HCT116 (cell line): ENCODE measurements at regions not wholly inside any gene's neighbourhood (a gene's known extent, or its start where the extent isn't known, plus 50 kb on each side); places are given as distances from the start of the nearest gene placed in this dataset.

Source experiments
- ATAC-seq: fragments of 200-7000 bp; cut with Tn5 transposase; 2 replicates; pipeline ENCODE4 v1.9.1; 2020; ENCODE audit warnings: mild to moderate bottlenecking, moderate library complexity
- BruUV-seq: library from RNA; stranded (reverse); fragments of 400-500 nt; replicated peaks from 2 replicates; lab custom pipeline; 2021; lab: Mats Ljungman, UMichigan
- CTCF ChIA-PET: fragments of 300-600 bp; sonication (Branson Sonifier 250); formaldehyde crosslinking; loops from one replicate; lab custom pipeline; 2021; ENCODE audit warnings: antibody characterized with exemption; lab: Charles Lee
- POLR2A ChIA-PET: fragments of 300-600, 350-600 bp; sonication (Branson Sonifier 250); formaldehyde crosslinking; loops from one replicate; lab custom pipeline; 2021; ENCODE audit warnings: antibody characterized with exemption; lab: Charles Lee
- RAD21 ChIA-PET, 2 experiments: fragments of 300-600 bp; sonication (Branson Sonifier 250); formaldehyde crosslinking; loops; one replicate each; lab custom pipeline; 2023; ENCODE audit warnings: low total read pairs in 2 of 2; ENCODE audit not compliant: uncharacterized antibody in 2 of 2, unreplicated experiment in 2 of 2, low non-redundant PET in 1 of 2; lab: Charles Lee
- DNase-seq: peaks from one replicate; pipeline ENCODE4 v3.0.0-alpha.2; 2010; ENCODE audit warnings: low read depth, low spot score
- H2AFZ ChIP-seq: fragments of 200-600 bp; shearing (Covaris generic), sonication (generic); 2 replicates; pipeline ENCODE4 v1.6.1; 2017; ENCODE audit warnings: low read depth, mixed run types, mixed read lengths, antibody characterized with exemption, low read length; ENCODE audit not compliant: poor library complexity, severe bottlenecking
- H3K27ac ChIP-seq: 2 replicates; pipeline ENCODE4 v1.5.1; 2012; ENCODE audit warnings: low read depth, low read length
- H3K27me3 ChIP-seq: fragments of 200-600 bp; sonication (generic); 2 replicates; pipeline ENCODE4 v1.6.1; 2016; ENCODE audit warnings: mixed run types, low read length, mixed read lengths; ENCODE audit not compliant: insufficient read depth
- H3K36me3 ChIP-seq, 2 experiments: fragments of 200-500 bp in 1 of 2; fragments of 200-600 bp in 1 of 2; sonication (Bioruptor generic) in 1 of 2; sonication (generic) in 1 of 2; 2 replicates each; pipeline versions ENCODE4 v1.5.1 to v1.6.1; 2014 to 2016; ENCODE audit warnings: low read length in 2 of 2, inconsistent platforms in 1 of 2, mixed read lengths in 1 of 2, mixed run types in 1 of 2; ENCODE audit not compliant: insufficient read depth in 2 of 2, control insufficient read depth in 1 of 2
- H3K4me1 ChIP-seq, 2 experiments: fragments of 200-600 bp in 1 of 2; sonication (generic) in 1 of 2; 2 replicates each; pipeline versions ENCODE4 v1.5.1 to v1.6.1; 2012 to 2017; ENCODE audit warnings: low read length in 2 of 2, inconsistent platforms in 1 of 2, mild to moderate bottlenecking in 1 of 2, mixed read lengths in 1 of 2, mixed run types in 1 of 2, moderate library complexity in 1 of 2; ENCODE audit not compliant: insufficient read depth in 2 of 2, control insufficient read depth in 1 of 2
- H3K4me2 ChIP-seq: fragments of 200-600 bp; sonication (generic); 2 replicates; pipeline ENCODE4 v1.6.1; 2017; ENCODE audit warnings: mixed run types, low read length, mixed read lengths
- H3K4me3 ChIP-seq, 2 experiments: fragments of 200-600 bp in 1 of 2; sonication (generic) in 1 of 2; replicated peaks in 1 of 2; 2 replicates each; pipeline ENCODE4 v1.5.1; 2011 to 2016; ENCODE audit warnings: low read length in 2 of 2, control low read depth in 1 of 2, low read depth in 1 of 2, mild to moderate bottlenecking in 1 of 2, mixed read lengths in 1 of 2, mixed run types in 1 of 2
- H3K79me2 ChIP-seq: fragments of 200-600 bp; sonication (generic); 2 replicates; pipeline ENCODE4 v1.6.1; 2017; ENCODE audit warnings: mild to moderate bottlenecking, mixed run types, low read length, moderate library complexity, mixed read lengths; ENCODE audit not compliant: insufficient read depth
- H3K9ac ChIP-seq: fragments of 200-600 bp; sonication (generic); 2 replicates; pipeline ENCODE4 v1.6.1; 2016; ENCODE audit warnings: low read length, mixed read lengths
- H3K9me2 ChIP-seq: fragments of 200-600 bp; sonication (generic), shearing (Covaris generic); 2 replicates; pipeline ENCODE4 v1.6.1; 2017; ENCODE audit warnings: mixed run types, mild to moderate bottlenecking, moderate library complexity; ENCODE audit not compliant: insufficient read depth
- H3K9me3 ChIP-seq, 2 experiments: fragments of 200-500 bp in 1 of 2; fragments of 200-600 bp in 1 of 2; sonication (Bioruptor generic) in 1 of 2; sonication (generic) in 1 of 2; 2 replicates each; pipeline ENCODE4 v1.6.1; 2014 to 2017; ENCODE audit warnings: low read length in 2 of 2, mixed read lengths in 2 of 2, inconsistent platforms in 1 of 2, low read depth in 1 of 2, mild to moderate bottlenecking in 1 of 2, mixed run types in 1 of 2, moderate library complexity in 1 of 2; ENCODE audit not compliant: control insufficient read depth in 1 of 2, insufficient read depth in 1 of 2
- H4K20me1 ChIP-seq: fragments of 200-600 bp; sonication (generic), shearing (Covaris generic); 2 replicates; pipeline ENCODE4 v1.6.1; 2017; ENCODE audit warnings: mixed run types, mild to moderate bottlenecking, moderate library complexity; ENCODE audit not compliant: insufficient read depth
- CBX3 ChIP-seq: IDR thresholded peaks from 2 replicates; pipeline ENCODE4 v1.6.1; 2012; ENCODE audit warnings: low read depth
- EGR1 ChIP-seq: IDR thresholded peaks from 2 replicates; pipeline ENCODE4 v1.6.1; 2012; ENCODE audit warnings: low read depth
- ELF1 ChIP-seq: IDR thresholded peaks from 2 replicates; pipeline ENCODE4 v1.6.1; 2012; ENCODE audit warnings: low read depth, borderline replicate concordance
- EZH2 ChIP-seq: fragments of 200-600 bp; sonication (generic); IDR thresholded peaks from 2 replicates; pipeline ENCODE4 v1.6.1; 2017; ENCODE audit warnings: antibody characterized with exemption, mixed run types
- EZH2phosphoT487 ChIP-seq: fragments of 200-600 bp; IDR thresholded peaks from 2 replicates; pipeline ENCODE4 v1.6.1; 2018; ENCODE audit warnings: antibody characterized with exemption, borderline replicate concordance
- JUND ChIP-seq: IDR thresholded peaks from 2 replicates; pipeline ENCODE4 v1.6.1; 2012
- POLR2A ChIP-seq: IDR thresholded peaks from 2 replicates; pipeline ENCODE4 v1.7.0; 2011; ENCODE audit warnings: borderline replicate concordance; ENCODE audit not compliant: insufficient read depth, insufficient read length; ENCODE audit errors: extremely low read depth
- POLR2AphosphoS5 ChIP-seq: IDR thresholded peaks from 2 replicates; pipeline ENCODE4 v1.6.1; 2011; ENCODE audit warnings: mild to moderate bottlenecking, low read depth, low read length, moderate library complexity
- RAD21 ChIP-seq: IDR thresholded peaks from 2 replicates; pipeline ENCODE4 v1.6.1; 2012; ENCODE audit warnings: low read depth, mild to moderate bottlenecking
- SIN3A ChIP-seq: IDR thresholded peaks from 2 replicates; pipeline ENCODE4 v1.6.1; 2012; ENCODE audit warnings: low read depth
- SP1 ChIP-seq: IDR thresholded peaks from 2 replicates; pipeline ENCODE4 v1.6.1; 2012; ENCODE audit warnings: low read depth
- SRF ChIP-seq: IDR thresholded peaks from 2 replicates; pipeline ENCODE4 v1.6.1; 2012; ENCODE audit warnings: low read depth
- TCF7L2 ChIP-seq: IDR thresholded peaks from 2 replicates; pipeline ENCODE4 v1.7.0; 2011; ENCODE audit warnings: borderline replicate concordance, inconsistent platforms; ENCODE audit not compliant: insufficient read depth, insufficient read length; ENCODE audit errors: extremely low read depth
- YY1 ChIP-seq: IDR thresholded peaks from 2 replicates; pipeline ENCODE4 v1.6.1; 2011; ENCODE audit warnings: low read length, low read depth, moderate library complexity, mild to moderate bottlenecking; ENCODE audit not compliant: insufficient replicate concordance; ENCODE audit errors: extremely low read depth
- ZNF274 ChIP-seq: fragments of 200-500 bp; sonication (Bioruptor generic); IDR thresholded peaks from 2 replicates; pipeline ENCODE4 v1.6.1; 2014; ENCODE audit warnings: mild to moderate bottlenecking, low read depth, low read length, inconsistent platforms
- intact Hi-C: fragments of 100-400 bp; cut with micrococcal nuclease; formaldehyde crosslinking; loops from 2 replicates; pipeline ENCODE4 v1.10.0; 2022
- TF ChIP-seq, protein P1 (sequence below), 3 experiments: fragments of 200-600 bp in 1 of 3; sonication (generic) in 1 of 3; IDR thresholded peaks in 2 of 3; conservative IDR thresholded peaks in 1 of 3; 2 replicates each; pipeline ENCODE4 v1.5.1; 2012 to 2017; ENCODE audit warnings: low read depth in 2 of 3, low read length in 2 of 3, antibody characterized with exemption in 1 of 3, borderline replicate concordance in 1 of 3, control low read depth in 1 of 3, mild to moderate bottlenecking in 1 of 3, mixed read lengths in 1 of 3, mixed run types in 1 of 3, moderate library complexity in 1 of 3; ENCODE audit not compliant: insufficient read depth in 1 of 3
- TF ChIP-seq, protein P2 (sequence below): IDR thresholded peaks from 2 replicates; pipeline ENCODE4 v1.6.1; 2012
- TF ChIP-seq, protein P3 (sequence below): IDR thresholded peaks from 2 replicates; pipeline ENCODE4 v1.6.1; 2012
- TF ChIP-seq, protein P4 (sequence below): IDR thresholded peaks from 2 replicates; pipeline ENCODE4 v1.6.1; 2011; ENCODE audit warnings: mild to moderate bottlenecking, low read length, moderate library complexity; ENCODE audit not compliant: insufficient replicate concordance; ENCODE audit errors: extremely low read depth
- TF ChIP-seq, protein P5 (sequence below): IDR thresholded peaks from 2 replicates; pipeline ENCODE4 v1.6.1; 2012; ENCODE audit warnings: low read depth

DNA sequence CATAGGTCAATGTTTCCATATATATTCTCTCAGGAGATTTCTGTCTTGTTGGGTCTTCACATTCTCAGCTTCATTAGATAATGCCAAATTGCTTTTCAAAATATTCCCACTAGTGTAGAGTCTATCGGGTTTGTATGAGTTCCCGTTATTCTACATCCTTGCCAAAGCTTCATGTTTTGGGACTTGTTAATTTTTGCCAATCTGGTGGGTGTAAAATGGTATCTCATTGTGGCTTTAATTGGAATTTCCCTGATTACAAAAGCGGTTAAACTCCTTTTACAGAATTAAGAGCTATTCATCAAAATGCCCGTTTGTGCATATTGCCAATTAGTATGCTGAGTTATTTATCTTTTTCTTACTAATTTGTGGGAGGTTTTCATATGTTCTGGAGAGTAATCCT is 708.4 kb upstream of the ADAMTS5 start:
- H4K20me1 ChIP-seq, result no peaks in the 10 kb centered on the region
- no peak for ATAC-seq
- ChIA-PET CTCF (no interaction called here), POLR2A (no interaction called here)
- H3K4me3 ChIP-seq, result no peak overlapping the region
- H3K4me2 ChIP-seq, result no peak overlapping the region
- no peak overlapping the region for H3K27ac ChIP-seq
- H3K9me3 ChIP-seq, result peaks cover 8 to 14% of the 10 kb centered on the region in 2 experiments; a peak in 2 of 4 replicates
- H3K9me2 ChIP-seq, result no peaks in the 10 kb centered on the region
- H3K4me1 ChIP-seq, result no peaks in the 10 kb centered on the region
- H3K79me2 ChIP-seq, result no peaks in the 10 kb centered on the region
- H2AFZ ChIP-seq, result no peak overlapping the region
- no peak for TF ChIP-seq RAD21
- TF ChIP-seq EZH2, result no peak
- TF ChIP-seq JUND, result no peak
- TF ChIP-seq POLR2AphosphoS5, result no peak
- TF ChIP-seq EZH2phosphoT487, result no peak
- TF ChIP-seq, protein P1, sequence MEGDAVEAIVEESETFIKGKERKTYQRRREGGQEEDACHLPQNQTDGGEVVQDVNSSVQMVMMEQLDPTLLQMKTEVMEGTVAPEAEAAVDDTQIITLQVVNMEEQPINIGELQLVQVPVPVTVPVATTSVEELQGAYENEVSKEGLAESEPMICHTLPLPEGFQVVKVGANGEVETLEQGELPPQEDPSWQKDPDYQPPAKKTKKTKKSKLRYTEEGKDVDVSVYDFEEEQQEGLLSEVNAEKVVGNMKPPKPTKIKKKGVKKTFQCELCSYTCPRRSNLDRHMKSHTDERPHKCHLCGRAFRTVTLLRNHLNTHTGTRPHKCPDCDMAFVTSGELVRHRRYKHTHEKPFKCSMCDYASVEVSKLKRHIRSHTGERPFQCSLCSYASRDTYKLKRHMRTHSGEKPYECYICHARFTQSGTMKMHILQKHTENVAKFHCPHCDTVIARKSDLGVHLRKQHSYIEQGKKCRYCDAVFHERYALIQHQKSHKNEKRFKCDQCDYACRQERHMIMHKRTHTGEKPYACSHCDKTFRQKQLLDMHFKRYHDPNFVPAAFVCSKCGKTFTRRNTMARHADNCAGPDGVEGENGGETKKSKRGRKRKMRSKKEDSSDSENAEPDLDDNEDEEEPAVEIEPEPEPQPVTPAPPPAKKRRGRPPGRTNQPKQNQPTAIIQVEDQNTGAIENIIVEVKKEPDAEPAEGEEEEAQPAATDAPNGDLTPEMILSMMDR (IDR thresholded peaks at IDR 0.05 in 2 of 3, conservative IDR thresholded peaks at IDR 0.05 in 1 of 3; ENCODE audit: borderline replicate concordance in 1 of 3, insufficient read depth in 1 of 3, low read depth in 2 of 3, low read length in 2 of 3), result no peak
- TF ChIP-seq, protein P2, sequence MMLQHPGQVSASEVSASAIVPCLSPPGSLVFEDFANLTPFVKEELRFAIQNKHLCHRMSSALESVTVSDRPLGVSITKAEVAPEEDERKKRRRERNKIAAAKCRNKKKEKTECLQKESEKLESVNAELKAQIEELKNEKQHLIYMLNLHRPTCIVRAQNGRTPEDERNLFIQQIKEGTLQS, result no peak
- no peak for TF ChIP-seq SRF
- TF ChIP-seq, protein P3, sequence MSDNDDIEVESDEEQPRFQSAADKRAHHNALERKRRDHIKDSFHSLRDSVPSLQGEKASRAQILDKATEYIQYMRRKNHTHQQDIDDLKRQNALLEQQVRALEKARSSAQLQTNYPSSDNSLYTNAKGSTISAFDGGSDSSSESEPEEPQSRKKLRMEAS, result no peak
- TF ChIP-seq CBX3, result no peak
- no peak for TF ChIP-seq POLR2A
- TF ChIP-seq TCF7L2, result no peak
- no peak for TF ChIP-seq SIN3A
- TF ChIP-seq, protein P4, sequence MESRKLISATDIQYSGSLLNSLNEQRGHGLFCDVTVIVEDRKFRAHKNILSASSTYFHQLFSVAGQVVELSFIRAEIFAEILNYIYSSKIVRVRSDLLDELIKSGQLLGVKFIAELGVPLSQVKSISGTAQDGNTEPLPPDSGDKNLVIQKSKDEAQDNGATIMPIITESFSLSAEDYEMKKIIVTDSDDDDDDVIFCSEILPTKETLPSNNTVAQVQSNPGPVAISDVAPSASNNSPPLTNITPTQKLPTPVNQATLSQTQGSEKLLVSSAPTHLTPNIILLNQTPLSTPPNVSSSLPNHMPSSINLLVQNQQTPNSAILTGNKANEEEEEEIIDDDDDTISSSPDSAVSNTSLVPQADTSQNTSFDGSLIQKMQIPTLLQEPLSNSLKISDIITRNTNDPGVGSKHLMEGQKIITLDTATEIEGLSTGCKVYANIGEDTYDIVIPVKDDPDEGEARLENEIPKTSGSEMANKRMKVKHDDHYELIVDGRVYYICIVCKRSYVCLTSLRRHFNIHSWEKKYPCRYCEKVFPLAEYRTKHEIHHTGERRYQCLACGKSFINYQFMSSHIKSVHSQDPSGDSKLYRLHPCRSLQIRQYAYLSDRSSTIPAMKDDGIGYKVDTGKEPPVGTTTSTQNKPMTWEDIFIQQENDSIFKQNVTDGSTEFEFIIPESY, result no peak
- no peak for TF ChIP-seq ELF1
- no peak for TF ChIP-seq EGR1
- TF ChIP-seq YY1, result no peak
- TF ChIP-seq SP1, result no peak
- no peak for TF ChIP-seq ZNF274
- TF ChIP-seq, protein P5, sequence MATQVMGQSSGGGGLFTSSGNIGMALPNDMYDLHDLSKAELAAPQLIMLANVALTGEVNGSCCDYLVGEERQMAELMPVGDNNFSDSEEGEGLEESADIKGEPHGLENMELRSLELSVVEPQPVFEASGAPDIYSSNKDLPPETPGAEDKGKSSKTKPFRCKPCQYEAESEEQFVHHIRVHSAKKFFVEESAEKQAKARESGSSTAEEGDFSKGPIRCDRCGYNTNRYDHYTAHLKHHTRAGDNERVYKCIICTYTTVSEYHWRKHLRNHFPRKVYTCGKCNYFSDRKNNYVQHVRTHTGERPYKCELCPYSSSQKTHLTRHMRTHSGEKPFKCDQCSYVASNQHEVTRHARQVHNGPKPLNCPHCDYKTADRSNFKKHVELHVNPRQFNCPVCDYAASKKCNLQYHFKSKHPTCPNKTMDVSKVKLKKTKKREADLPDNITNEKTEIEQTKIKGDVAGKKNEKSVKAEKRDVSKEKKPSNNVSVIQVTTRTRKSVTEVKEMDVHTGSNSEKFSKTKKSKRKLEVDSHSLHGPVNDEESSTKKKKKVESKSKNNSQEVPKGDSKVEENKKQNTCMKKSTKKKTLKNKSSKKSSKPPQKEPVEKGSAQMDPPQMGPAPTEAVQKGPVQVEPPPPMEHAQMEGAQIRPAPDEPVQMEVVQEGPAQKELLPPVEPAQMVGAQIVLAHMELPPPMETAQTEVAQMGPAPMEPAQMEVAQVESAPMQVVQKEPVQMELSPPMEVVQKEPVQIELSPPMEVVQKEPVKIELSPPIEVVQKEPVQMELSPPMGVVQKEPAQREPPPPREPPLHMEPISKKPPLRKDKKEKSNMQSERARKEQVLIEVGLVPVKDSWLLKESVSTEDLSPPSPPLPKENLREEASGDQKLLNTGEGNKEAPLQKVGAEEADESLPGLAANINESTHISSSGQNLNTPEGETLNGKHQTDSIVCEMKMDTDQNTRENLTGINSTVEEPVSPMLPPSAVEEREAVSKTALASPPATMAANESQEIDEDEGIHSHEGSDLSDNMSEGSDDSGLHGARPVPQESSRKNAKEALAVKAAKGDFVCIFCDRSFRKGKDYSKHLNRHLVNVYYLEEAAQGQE, result no peak
- TF ChIP-seq, all 23 proteins: peak for 0
- H3K36me3 ChIP-seq, result no peaks in the 10 kb centered on the region
- no peak for DNase-seq
- no peak overlapping the region for H3K9ac ChIP-seq
- intact Hi-C loops, result no loop called here
- no peaks in the 10 kb centered on the region for H3K27me3 ChIP-seq
- RAD21 ChIA-PET, result no interaction called here
- BruUV-seq, result no TSS peak
